ENCODE measurements at regions not wholly inside any gene's neighbourhood (a gene's known extent, or its start where the extent isn't known, plus 50 kb on each side); places are given as distances from the start of the nearest gene placed in this dataset.

- TF ChIP-seq CTCF (IDR thresholded peaks at IDR 0.05) (no peak), RAD21 (conservative IDR thresholded peaks at IDR 0.05 in 1 of 2, IDR thresholded peaks at IDR 0.05 in 1 of 2) (no peak), POLR2A (IDR thresholded peaks at IDR 0.05; ENCODE audit: low read length) (no peak), ZSCAN20 (CRISPR knock-in tag; IDR thresholded peaks at IDR 0.05) (no peak), ESRRA (IDR thresholded peaks at IDR 0.05; ENCODE audit: borderline replicate concordance, low read length) (no peak), TP53 (CRISPR knock-in tag; IDR thresholded peaks at IDR 0.05) (no peak), KDM5A (IDR thresholded peaks at IDR 0.05) (no peak), EP300 (IDR thresholded peaks at IDR 0.05) (no peak), CHD2 (IDR thresholded peaks at IDR 0.05; ENCODE audit: low read length, partially characterized antibody) (no peak), PBX3 (IDR thresholded peaks at IDR 0.05) (no peak)
These were observed 551.1 kb downstream of the BCL11A start for GRCh38 chr2:60002183-60002867.

Measured in A549 (cell line).